Activated T-cell treated with anti-CD3 and anti-CD28 coated beads for 1 hour (primary cell): ENCODE measurements at regions not wholly inside any gene's neighbourhood (a gene's known extent, or its start where the extent isn't known, plus 50 kb on each side); places are given as distances from the start of the nearest gene placed in this dataset.
"Not testable (repeated sequence)": the region's sequence is repeated elsewhere in the genome, so short reads cannot be mapped to it uniquely, and the experiment has no call there.

Source experiments
- DNase-seq: peaks from one replicate; pipeline ENCODE4 v3.0.0-alpha.2; 2020; ENCODE audit warnings: low read depth

DNA sequence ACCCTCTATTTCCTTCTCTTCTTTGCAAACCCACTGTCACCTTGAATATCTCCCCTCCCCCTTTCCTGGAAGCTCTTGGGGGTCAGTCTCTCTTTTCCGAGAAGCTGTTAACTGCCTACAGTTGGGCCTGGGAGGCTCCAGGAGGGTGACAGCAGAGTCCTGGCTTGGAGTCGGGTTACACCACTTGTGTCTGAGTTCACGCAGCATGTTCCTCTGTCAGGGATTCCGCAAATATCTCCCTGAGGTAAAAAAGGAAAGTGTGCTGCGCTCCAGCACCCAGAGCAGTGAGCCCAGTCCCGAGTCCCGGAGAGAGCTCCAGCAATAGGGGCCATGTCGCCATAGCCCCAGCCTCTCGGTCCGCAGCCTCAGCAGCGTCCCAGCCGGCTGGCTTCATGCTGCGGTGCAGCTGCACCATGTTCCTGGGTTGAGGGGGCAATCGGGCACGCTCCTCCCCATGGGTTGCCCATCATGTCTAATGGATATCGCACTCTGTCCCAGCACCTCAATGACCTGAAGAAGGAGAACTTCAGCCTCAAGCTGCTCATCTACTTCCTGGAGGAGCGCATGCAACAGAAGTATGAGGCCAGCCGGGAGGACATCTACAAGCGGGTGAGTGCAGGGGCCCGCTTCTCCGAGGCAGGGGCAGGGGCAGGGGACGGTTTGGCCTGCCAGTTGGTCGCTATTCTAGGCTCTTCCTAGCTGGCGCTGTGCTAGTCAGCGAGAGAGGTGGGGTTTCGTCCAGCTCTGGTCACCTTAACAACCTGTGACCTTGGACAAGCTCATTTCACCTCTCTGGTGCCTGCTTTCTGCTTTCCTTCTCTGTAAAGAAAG is 101.3 kb upstream of the SEC22B start:
- not testable (repeated sequence) for DNase-seq

DNA sequence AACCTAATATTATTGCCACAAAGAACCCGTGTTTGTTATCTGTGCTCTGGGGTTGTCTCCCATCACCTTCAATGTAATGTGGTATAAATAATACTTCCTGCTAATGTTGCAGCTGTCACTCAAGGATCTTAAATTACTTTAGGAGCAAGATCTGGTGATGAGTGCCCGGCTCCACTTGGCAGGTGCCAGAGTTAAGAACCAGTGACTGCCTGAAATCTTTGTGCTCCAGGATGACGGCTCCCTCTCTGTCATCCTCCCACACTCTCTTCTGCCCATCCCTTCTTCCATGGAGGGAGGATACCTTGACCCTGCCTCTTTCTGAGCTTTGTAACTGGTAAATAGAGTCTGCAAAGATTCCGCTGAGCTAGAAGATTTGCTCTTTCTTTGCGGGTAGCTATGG is 100.4 kb upstream of the SEC22B start:
- DNase-seq = not testable (repeated sequence)

GRCh38 chr1:120274438-120274837 is 98.1 kb upstream of the SEC22B start:
- DNase-seq = not testable (repeated sequence)

DNA sequence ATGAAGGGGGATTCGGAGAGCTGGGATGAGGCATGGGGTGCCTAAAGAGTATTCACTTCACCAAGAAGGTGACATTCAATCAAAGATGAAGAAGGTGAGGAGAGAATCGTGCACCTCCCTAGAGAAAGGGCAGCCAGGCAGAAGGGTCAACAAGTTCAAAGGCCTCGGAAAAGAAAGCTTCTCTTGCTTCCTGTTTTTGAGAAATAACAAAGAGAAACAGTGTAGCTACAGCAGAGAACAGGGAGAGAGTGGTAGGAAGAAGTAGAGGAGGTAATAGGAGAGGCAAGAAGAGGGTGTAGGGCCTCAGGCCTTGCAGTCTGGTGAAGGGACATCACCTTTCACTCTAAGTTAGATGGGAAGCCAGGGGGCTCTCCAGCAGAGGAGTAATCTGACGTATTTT is 97.0 kb upstream of the SEC22B start:
- not testable (repeated sequence) for DNase-seq

DNA sequence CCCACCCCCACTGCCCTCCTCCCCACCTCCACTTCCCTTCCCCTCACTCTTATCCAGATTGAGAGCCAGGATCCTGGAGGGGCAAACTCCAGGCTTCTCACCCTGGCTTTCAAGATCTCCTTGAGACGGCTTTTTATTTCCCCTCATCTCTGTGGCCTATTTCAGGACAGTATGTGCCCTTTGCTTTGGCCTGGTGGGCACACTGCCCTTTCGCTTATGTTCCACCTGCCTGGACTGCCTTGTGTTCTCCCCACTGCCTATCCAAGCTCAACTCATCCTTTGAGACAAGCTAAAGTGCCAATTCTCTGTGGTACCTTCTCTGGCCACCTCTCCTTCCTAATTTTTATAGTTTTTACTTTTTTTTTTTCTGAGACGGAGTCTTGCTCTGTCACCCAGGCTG is 95.9 kb upstream of the SEC22B start:
- not testable (repeated sequence) for DNase-seq

GRCh38 chr1:120271561-120272221 is 95.4 kb upstream of the SEC22B start:
- not testable (repeated sequence) for DNase-seq

- DNase-seq = not testable (repeated sequence)
These were observed 91.7 kb upstream of the SEC22B start for GRCh38 chr1:120267894-120268551.

- not testable (repeated sequence) for DNase-seq
These were observed 88.2 kb upstream of the SEC22B start for GRCh38 chr1:120264564-120264963.

DNA sequence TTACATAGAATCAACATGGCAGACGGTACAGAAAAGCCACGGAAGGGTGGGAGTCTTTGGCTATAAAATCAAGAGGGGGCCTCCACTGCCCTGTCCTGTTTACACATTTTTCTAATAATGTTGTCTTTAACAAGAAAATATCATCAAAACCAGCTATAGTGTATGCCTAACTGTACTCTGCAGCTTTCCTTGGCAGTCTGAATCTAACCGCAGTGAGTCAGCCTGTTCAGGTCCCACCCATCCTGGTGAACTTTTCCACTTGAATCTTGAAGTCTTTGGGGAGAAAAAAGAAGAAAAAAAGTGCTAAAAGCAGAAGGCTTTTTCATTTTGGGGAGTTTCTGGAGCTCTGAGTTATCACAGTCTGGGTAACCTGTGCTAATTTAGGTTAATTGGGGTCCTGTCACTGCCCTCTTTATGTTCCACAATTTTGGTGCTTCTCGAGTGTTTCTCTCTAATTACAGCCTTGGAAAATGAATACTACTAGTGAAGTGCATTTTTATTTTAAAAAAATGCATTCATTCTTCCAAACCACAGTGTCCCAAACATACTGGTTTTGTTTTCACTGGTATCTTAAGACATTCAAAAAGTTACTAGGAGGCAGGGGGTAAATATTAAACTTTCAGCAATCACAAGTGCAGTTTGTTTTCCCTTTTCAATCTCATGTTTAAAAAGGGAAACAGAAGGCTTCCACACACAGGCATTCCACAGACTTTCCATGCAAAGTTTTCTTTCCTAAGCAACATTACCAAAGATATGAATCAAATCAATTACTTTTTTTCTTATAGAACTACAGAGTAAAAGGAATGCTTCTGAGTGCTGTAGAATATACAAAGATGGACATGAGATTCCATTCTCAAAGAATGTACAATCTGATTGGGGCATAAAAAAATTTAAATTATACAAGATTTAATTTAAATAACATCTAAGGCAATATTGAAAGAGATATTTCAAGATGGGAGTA is 86.8 kb upstream of the SEC22B start:
- not testable (repeated sequence) for DNase-seq

DNA sequence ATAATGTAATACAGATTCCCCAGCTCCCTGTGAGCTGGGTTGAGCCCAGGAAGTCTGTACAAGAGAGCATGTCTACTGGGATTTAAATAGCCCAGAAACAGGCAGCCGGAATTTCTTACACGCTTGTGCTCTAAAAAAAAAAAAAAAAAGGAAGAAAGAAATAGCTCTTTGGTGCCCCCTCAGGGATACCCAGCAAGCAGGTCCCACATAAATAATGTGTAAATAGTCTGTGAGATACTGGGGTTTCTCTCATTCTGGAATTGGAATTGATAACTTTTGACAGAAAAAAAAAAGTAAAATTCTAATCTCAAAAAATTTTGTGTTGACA is 81.4 kb upstream of the SEC22B start:
- DNase-seq = not testable (repeated sequence)

- DNase-seq = not testable (repeated sequence)
These were observed 80.9 kb upstream of the SEC22B start for GRCh38 chr1:120257064-120257777.

DNA sequence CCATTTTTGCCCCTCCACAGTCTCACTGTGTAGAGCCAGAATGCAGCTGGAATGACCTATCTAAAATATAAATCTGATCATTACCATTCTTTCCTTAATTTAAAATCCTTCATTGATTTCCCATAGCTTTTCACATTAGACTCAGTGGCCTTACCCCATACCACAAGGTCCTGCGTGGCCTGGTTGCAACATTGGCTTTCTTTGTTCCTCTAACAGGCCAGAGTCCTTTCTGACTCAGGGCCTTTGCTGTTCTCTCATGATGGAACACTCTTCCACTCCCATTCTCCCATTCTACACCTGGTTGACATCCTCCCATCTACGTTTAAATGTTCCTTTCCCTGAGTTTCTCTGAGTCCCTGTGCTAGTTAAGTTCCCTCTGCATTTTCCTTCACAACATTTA is 74.4 kb upstream of the SEC22B start:
- not testable (repeated sequence) for DNase-seq

- DNase-seq = not testable (repeated sequence)
These were observed 72.6 kb upstream of the SEC22B start for GRCh38 chr1:120248726-120249427.

DNA sequence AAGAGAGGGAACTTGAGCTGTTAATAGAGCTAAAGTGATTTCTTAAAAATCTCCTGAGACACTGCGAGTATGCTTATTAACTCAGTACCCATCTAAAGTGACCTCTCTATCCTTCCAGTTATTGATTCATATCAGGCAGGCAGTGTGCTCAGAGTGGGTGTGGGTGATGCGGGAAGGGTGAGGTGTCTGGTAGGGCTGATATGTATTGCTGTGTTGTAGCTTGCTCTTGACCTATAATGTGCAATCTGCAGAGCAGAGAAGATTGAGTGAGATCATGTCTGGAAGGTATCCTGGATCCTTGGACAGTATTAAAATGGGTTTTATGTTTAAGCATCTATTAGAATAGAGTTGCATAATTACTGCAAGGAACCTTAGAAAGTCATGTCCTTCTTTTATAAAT is 71.9 kb upstream of the SEC22B start:
- DNase-seq = not testable (repeated sequence)

GRCh38 chr1:120243867-120244266 is 67.5 kb upstream of the SEC22B start:
- not testable (repeated sequence) for DNase-seq

GRCh38 chr1:120242582-120242981 is 66.3 kb upstream of the SEC22B start:
- not testable (repeated sequence) for DNase-seq

- not testable (repeated sequence) for DNase-seq
These were observed 65.5 kb upstream of the SEC22B start for GRCh38 chr1:120241868-120242267.

DNA sequence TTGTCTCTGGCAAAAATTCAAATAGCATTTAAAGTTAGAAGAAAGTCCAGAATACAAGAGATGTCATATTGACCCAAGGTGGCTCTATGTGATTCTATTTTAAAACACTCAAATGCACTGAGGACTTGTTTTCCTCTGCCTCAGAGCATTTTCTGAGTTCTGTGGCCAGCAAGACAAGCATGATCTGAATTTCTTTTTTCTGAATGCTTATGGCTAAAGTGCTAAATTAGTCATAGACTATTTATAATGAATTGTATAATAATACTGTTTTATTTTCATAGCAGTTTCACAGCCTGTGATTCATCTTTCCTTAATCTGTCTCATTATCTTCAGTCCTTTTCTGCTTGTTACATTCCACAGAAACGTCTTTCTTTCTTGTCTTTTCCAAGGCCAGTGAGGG is 63.9 kb upstream of the SEC22B start:
- DNase-seq = not testable (repeated sequence)

- DNase-seq = not testable (repeated sequence)
These were observed 63.0 kb upstream of the SEC22B start for GRCh38 chr1:120239351-120239750.

- not testable (repeated sequence) for DNase-seq
These were observed 62.5 kb upstream of the SEC22B start for GRCh38 chr1:120238867-120239266.
